ENCODE measurements at regions not wholly inside any gene's neighbourhood (a gene's known extent, or its start where the extent isn't known, plus 50 kb on each side); places are given as distances from the start of the nearest gene placed in this dataset.
A peak's percentile ranks its signal among the peaks of the same experiment; 100 is the strongest.

GRCh38 chr5:145637396-145637795, 197.7 kb downstream of the PRELID2 start:
- Histone ChIP-seq H3K27ac (ENCODE audit: low read depth in 1 of 2, low read length in 1 of 2) (no peak overlapping the region), H3K4me3 (no peak overlapping the region), H3K36me3 (ENCODE audit: control insufficient read depth in 4 of 4, insufficient read depth in 4 of 4, low read length in 4 of 4) (no peaks in the 10 kb centered on the region), H3K9me3 (ENCODE audit: control insufficient read depth in 4 of 4, insufficient read depth in 3 of 4, low read length in 3 of 4) (no peaks in the 10 kb centered on the region), H3K4me1 (ENCODE audit: control insufficient read depth in 5 of 5, insufficient read depth in 5 of 5, low read length in 5 of 5) (no peaks in the 10 kb centered on the region), H3K27me3 (ENCODE audit: control insufficient read depth in 3 of 3, insufficient read depth in 3 of 3, low read length in 2 of 3) (no peaks in the 10 kb centered on the region), H3K9ac (ENCODE audit: insufficient read depth in 1 of 2, low read length in 2 of 2) (no peak overlapping the region)
- ATAC-seq (ENCODE audit: insufficient read depth, low FRiP score) (no peak), DNase-seq (no peak)
- no peak for TF ChIP-seq CTCF (IDR thresholded peaks at IDR 0.05; ENCODE audit: control extremely low read depth, extremely low read depth)

- H3K4me3 ChIP-seq = no peak overlapping the region
- TF ChIP-seq CTCF (IDR thresholded peaks at IDR 0.05; ENCODE audit: control extremely low read depth, extremely low read depth) = no peak
- DNase-seq = peak in 1 of 3 donors; percentile 19
Measured at GRCh38 chr5:145636371-145636770, 198.8 kb downstream of the PRELID2 start.

DNA sequence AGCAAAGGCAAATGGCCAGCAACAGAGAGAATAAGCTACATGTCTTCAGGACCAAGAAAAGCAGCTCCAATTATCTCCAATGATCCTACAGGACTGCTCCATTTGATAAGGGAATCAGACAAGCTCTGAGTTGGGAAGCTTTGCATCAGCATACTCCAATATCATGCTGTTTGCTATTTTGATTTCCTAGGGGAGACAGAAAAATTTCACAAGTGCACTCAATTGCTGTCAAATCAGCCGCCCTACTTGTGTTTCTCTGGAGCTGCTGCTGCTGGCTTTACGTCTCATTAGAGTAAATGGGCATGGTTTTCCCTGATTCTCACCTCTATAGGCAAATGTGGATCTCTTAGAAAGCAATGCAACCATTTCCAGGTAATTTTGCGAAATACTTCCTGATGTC, 201.7 kb downstream of the PRELID2 start:
- Histone ChIP-seq H3K4me1 (ENCODE audit: control insufficient read depth in 5 of 5, insufficient read depth in 5 of 5, low read length in 5 of 5) (no peaks in the 10 kb centered on the region), H3K4me3 (no peak overlapping the region), H3K27ac (ENCODE audit: low read depth in 1 of 2, low read length in 1 of 2) (no peak overlapping the region), H3K9me3 (ENCODE audit: control insufficient read depth in 4 of 4, insufficient read depth in 3 of 4, low read length in 3 of 4) (no peaks in the 10 kb centered on the region), H3K36me3 (ENCODE audit: control insufficient read depth in 4 of 4, insufficient read depth in 4 of 4, low read length in 4 of 4) (no peaks in the 10 kb centered on the region), H3K9ac (ENCODE audit: insufficient read depth in 1 of 2, low read length in 2 of 2) (no peak overlapping the region), H3K27me3 (ENCODE audit: control insufficient read depth in 3 of 3, insufficient read depth in 3 of 3, low read length in 2 of 3) (no peaks in the 10 kb centered on the region)
- DNase-seq (no peak), ATAC-seq (ENCODE audit: insufficient read depth, low FRiP score) (no peak)
- 90 to 93% methylated on average over 3 of the region's 3 CpGs for WGBS, 2 donors
- no peak for TF ChIP-seq CTCF (IDR thresholded peaks at IDR 0.05; ENCODE audit: control extremely low read depth, extremely low read depth)

More at GRCh38 chr5:145636371-145636770, 198.8 kb downstream of the PRELID2 start:
- no peaks in the 10 kb centered on the region for H3K36me3 ChIP-seq (ENCODE audit: control insufficient read depth in 4 of 4, insufficient read depth in 4 of 4, low read length in 4 of 4)
- H3K27me3 ChIP-seq (ENCODE audit: control insufficient read depth in 3 of 3, insufficient read depth in 3 of 3, low read length in 2 of 3) = no peaks in the 10 kb centered on the region
- no peaks in the 10 kb centered on the region for H3K9me3 ChIP-seq (ENCODE audit: control insufficient read depth in 4 of 4, insufficient read depth in 3 of 4, low read length in 3 of 4)
- H3K4me1 ChIP-seq (ENCODE audit: control insufficient read depth in 5 of 5, insufficient read depth in 5 of 5, low read length in 5 of 5) = no peaks in the 10 kb centered on the region
- no peak overlapping the region for H3K9ac ChIP-seq (ENCODE audit: insufficient read depth in 1 of 2, low read length in 2 of 2)
- H3K27ac ChIP-seq (ENCODE audit: low read depth in 1 of 2, low read length in 1 of 2) = no peak overlapping the region
- no peak for ATAC-seq (ENCODE audit: insufficient read depth, low FRiP score)

GRCh38 chr5:145632701-145633100, 202.4 kb downstream of the PRELID2 start:
- no peaks in the 10 kb centered on the region for H3K4me1 ChIP-seq (ENCODE audit: control insufficient read depth in 5 of 5, insufficient read depth in 5 of 5, low read length in 5 of 5)
- no peak overlapping the region for H3K9ac ChIP-seq (ENCODE audit: insufficient read depth in 1 of 2, low read length in 2 of 2)
- WGBS, 2 donors = 74 to 79% methylated on average over 1 of the region's 1 CpG
- no peak for ATAC-seq (ENCODE audit: insufficient read depth, low FRiP score)
- no peaks in the 10 kb centered on the region for H3K9me3 ChIP-seq (ENCODE audit: control insufficient read depth in 4 of 4, insufficient read depth in 3 of 4, low read length in 3 of 4)
- peak in 1 of 3 donors; percentile 12 for DNase-seq
- no peaks in the 10 kb centered on the region for H3K27me3 ChIP-seq (ENCODE audit: control insufficient read depth in 3 of 3, insufficient read depth in 3 of 3, low read length in 2 of 3)
- H3K4me3 ChIP-seq = no peak overlapping the region
- no peak for TF ChIP-seq CTCF (IDR thresholded peaks at IDR 0.05; ENCODE audit: control extremely low read depth, extremely low read depth)
- H3K27ac ChIP-seq (ENCODE audit: low read depth in 1 of 2, low read length in 1 of 2) = no peak overlapping the region
- H3K36me3 ChIP-seq (ENCODE audit: control insufficient read depth in 4 of 4, insufficient read depth in 4 of 4, low read length in 4 of 4) = no peaks in the 10 kb centered on the region

Data from lung (tissue), 11 donors.